HepG2 (cell line): ENCODE measurements at regions not wholly inside any gene's neighbourhood (a gene's known extent, or its start where the extent isn't known, plus 50 kb on each side); places are given as distances from the start of the nearest gene placed in this dataset.

Experiments
- ADNP ChIP-seq: sonication (generic); formaldehyde crosslinking; IDR thresholded peaks from 2 replicates; pipeline ENCODE4 v1.4.0; 2020; ENCODE audit warnings: missing genetic modification reagents
- ARID3A ChIP-seq: IDR thresholded peaks from 2 replicates; pipeline ENCODE4 v1.6.1; 2012; ENCODE audit warnings: low read depth, low read length, improper control_type of control experiment
- ATF2 ChIP-seq: sonication (generic); formaldehyde crosslinking; IDR thresholded peaks from 2 replicates; pipeline ENCODE4 v1.4.0; 2020; ENCODE audit warnings: missing genetic modification reagents
- BORCS8-MEF2B ChIP-seq: sonication (generic); formaldehyde crosslinking; IDR thresholded peaks from 2 replicates; pipeline ENCODE4 v1.8.0; 2022; ENCODE audit warnings: mild to moderate bottlenecking, missing genetic modification reagents
- FOSL2 ChIP-seq: sonication (generic); formaldehyde crosslinking; IDR thresholded peaks from 2 replicates; pipeline ENCODE4 v1.4.0; 2020; ENCODE audit warnings: missing genetic modification reagents
- FOXJ3 ChIP-seq: sonication (generic); formaldehyde crosslinking; IDR thresholded peaks from 2 replicates; pipeline ENCODE4 v1.4.0; 2020; ENCODE audit warnings: missing genetic modification reagents, mild to moderate bottlenecking, borderline replicate concordance
- KDM6A ChIP-seq: IDR thresholded peaks from 2 replicates; pipeline ENCODE4 v1.6.1; 2016; ENCODE audit warnings: low read depth
- NR1H2 ChIP-seq: sonication (generic); formaldehyde crosslinking; IDR thresholded peaks from 2 replicates; pipeline ENCODE4 v1.8.1; 2022; ENCODE audit warnings: low read depth, missing genetic modification reagents, borderline replicate concordance
- TF ChIP-seq, protein P1 (sequence below): fragments of 450-650 bp; IDR thresholded peaks from 2 replicates; pipeline ENCODE4 v1.6.1; 2017; ENCODE audit warnings: mild to moderate bottlenecking
- TF ChIP-seq, protein P2 (sequence below): sonication (generic); formaldehyde crosslinking; IDR thresholded peaks from 2 replicates; pipeline ENCODE4 v1.4.0; 2020; ENCODE audit warnings: missing genetic modification reagents, mild to moderate bottlenecking, borderline replicate concordance
- TF ChIP-seq, protein P3 (sequence below): sonication (generic); formaldehyde crosslinking; IDR thresholded peaks from 2 replicates; pipeline ENCODE4 v1.4.0; 2020; ENCODE audit warnings: mild to moderate bottlenecking, missing genetic modification reagents

DNA sequence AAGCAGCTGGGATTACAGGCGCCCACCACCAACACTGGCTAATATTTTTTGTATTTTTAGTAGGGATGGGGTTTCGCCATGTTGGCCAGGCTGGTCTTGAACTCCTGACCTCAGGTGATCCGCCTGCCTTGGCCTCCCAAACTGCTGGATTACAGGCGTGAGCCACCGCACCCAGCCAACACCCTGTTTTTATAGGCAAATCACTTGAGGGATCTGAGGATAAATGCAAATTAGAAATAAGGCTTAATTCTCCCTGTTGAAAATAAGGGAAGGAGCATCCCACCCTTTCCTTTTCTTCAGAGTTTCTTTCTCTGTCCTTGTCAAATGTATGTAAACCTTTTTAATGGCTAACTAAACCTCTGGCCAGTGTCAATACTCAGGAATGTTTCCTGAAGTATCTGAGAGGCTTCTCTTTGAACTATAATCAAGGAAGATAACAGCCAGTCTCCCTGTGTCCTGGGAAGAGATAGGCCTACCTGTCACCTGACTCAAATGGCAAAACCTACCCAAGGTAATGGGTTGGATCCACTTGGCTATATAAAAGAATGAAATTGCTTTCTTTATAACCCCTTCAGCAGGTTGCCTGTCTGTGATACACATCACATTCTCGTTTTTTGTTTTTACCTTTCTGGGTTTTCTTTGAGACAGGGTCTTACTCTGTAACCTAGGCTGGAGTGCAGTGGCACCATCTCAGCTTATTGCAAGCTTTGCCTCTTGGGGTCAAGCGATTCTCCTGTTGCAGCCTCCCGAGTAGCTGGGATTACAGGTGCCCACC is 64.5 kb upstream of the TNFAIP3 start (continued):
- TF ChIP-seq, protein P1, sequence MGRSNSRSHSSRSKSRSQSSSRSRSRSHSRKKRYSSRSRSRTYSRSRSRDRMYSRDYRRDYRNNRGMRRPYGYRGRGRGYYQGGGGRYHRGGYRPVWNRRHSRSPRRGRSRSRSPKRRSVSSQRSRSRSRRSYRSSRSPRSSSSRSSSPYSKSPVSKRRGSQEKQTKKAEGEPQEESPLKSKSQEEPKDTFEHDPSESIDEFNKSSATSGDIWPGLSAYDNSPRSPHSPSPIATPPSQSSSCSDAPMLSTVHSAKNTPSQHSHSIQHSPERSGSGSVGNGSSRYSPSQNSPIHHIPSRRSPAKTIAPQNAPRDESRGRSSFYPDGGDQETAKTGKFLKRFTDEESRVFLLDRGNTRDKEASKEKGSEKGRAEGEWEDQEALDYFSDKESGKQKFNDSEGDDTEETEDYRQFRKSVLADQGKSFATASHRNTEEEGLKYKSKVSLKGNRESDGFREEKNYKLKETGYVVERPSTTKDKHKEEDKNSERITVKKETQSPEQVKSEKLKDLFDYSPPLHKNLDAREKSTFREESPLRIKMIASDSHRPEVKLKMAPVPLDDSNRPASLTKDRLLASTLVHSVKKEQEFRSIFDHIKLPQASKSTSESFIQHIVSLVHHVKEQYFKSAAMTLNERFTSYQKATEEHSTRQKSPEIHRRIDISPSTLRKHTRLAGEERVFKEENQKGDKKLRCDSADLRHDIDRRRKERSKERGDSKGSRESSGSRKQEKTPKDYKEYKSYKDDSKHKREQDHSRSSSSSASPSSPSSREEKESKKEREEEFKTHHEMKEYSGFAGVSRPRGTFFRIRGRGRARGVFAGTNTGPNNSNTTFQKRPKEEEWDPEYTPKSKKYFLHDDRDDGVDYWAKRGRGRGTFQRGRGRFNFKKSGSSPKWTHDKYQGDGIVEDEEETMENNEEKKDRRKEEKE: no peak
- TF ChIP-seq ATF2 (CRISPR knock-in tag) (no peak), KDM6A (CRISPR knock-in tag) (no peak), ADNP (CRISPR knock-in tag) (no peak), NR1H2 (CRISPR knock-in tag) (no peak), FOXJ3 (CRISPR knock-in tag) (peak; percentile 70; the same call in 1 of the 2 replicates), BORCS8-MEF2B (CRISPR knock-in tag) (no peak), ARID3A (no peak), FOSL2 (CRISPR knock-in tag) (no peak)
- TF ChIP-seq, protein P2, sequence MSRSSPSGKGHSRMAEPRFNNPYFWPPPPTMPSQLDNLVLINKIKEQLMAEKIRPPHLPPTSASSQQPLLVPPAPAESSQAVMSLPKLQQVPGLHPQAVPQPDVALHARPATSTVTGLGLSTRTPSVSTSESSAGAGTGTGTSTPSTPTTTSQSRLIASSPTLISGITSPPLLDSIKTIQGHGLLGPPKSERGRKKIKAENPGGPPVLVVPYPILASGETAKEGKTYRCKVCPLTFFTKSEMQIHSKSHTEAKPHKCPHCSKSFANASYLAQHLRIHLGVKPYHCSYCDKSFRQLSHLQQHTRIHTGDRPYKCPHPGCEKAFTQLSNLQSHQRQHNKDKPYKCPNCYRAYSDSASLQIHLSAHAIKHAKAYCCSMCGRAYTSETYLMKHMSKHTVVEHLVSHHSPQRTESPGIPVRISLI: no peak
- TF ChIP-seq, protein P3, sequence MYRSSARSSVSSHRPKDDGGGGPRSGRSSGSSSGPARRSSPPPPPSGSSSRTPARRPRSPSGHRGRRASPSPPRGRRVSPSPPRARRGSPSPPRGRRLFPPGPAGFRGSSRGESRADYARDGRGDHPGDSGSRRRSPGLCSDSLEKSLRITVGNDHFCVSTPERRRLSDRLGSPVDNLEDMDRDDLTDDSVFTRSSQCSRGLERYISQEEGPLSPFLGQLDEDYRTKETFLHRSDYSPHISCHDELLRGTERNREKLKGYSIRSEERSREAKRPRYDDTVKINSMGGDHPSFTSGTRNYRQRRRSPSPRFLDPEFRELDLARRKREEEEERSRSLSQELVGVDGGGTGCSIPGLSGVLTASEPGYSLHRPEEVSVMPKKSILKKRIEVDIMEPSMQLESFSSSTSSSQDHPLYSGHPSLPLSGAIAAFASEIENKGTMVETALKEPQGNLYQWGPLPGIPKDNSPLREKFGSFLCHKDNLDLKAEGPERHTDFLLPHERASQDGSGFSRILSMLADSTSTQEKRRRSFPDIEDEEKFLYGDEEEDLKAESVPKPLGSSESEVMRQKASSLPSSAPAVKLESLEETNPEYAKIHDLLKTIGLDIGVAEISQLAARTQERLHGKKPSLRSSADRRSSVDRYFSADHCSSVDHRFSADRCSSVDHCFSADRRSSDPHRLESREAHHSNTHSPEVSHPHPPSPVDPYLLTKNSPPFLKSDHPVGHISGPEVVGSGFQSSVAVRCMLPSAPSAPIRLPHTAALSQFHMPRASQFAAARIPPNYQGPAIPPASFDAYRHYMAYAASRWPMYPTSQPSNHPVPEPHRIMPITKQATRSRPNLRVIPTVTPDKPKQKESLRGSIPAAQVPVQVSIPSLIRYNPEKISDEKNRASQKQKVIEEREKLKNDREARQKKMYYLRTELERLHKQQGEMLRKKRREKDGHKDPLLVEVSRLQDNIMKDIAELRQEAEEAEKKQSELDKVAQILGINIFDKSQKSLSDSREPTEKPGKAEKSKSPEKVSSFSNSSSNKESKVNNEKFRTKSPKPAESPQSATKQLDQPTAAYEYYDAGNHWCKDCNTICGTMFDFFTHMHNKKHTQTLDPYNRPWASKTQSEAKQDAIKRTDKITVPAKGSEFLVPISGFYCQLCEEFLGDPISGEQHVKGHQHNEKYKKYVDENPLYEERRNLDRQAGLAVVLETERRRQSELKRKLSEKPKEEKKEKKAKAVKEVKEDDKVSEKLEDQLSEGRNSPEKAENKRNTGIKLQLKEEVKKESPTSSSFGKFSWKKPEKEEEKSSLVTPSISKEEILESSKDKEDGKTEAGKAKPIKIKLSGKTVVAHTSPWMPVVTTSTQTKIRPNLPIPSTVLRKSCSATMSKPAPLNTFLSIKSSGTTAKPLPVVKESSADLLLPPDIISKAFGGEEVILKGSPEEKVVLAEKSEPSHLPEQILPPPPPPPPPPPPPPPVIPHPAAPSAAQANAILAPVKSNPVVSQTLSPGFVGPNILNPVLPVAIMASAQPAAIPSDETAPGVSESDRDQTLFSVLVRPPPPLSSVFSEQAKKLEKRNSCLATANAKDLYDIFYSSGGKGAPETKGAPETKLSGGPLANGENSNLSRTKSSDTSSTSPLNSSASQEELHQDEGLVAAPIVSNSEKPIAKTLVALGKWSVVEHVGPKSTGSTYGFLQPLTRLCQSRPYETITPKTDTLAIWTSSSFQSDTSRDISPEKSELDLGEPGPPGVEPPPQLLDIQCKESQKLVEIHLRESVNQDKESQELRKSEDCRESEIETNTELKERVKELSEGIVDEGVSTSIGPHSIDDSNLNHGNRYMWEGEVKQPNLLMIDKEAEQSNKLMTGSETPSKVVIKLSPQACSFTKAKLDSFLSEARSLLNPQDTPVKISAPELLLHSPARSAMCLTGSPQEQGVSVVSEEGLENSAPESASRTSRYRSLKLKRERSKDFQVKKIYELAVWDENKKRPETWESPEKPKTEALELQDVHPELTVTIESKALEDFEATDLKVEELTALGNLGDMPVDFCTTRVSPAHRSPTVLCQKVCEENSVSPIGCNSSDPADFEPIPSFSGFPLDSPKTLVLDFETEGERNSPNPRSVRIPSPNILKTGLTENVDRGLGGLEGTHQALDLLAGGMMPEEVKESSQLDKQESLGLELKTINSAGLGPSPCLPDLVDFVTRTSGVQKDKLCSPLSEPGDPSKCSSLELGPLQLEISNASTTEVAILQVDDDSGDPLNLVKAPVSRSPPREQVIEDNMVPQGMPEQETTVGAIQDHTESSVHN (CRISPR knock-in tag): 0 out of 2 replicates have a peak, but pooled peaks have one; percentile 46
